Naive thymus-derived CD4-positive, alpha-beta T cell (primary cell): ENCODE measurements at regions not wholly inside any gene's neighbourhood (a gene's known extent, or its start where the extent isn't known, plus 50 kb on each side); places are given as distances from the start of the nearest gene placed in this dataset.

Experiments used
- ATAC-seq: fragments of 150-1000 bp; cut with Tn5 transposase; 2 replicates; pipeline ENCODE4 v1.10.0; 2021; ENCODE audit warnings: mild to moderate bottlenecking, moderate library complexity
- CTCF ChIA-PET: fragments of 350-600 bp; sonication (Branson Sonifier 250); formaldehyde crosslinking; loops from one replicate; lab custom pipeline; 2021; ENCODE audit warnings: antibody characterized with exemption; lab: Charles Lee
- POLR2A ChIA-PET: fragments of 350-600 bp; sonication (Branson Sonifier 250); formaldehyde crosslinking; loops from one replicate; lab custom pipeline; 2021; ENCODE audit warnings: antibody characterized with exemption, inconsistent platforms; lab: Charles Lee
- DNase-seq, 9 donors: peaks; one replicate each; pipeline versions ENCODE4 v3.0.0 to v3.0.0-alpha.2; 2020 to 2022; ENCODE audit warnings: mixed read lengths in 1 of 9
- H3K27ac ChIP-seq: one replicate; pipeline ENCODE4 v1.7.0; 2013; ENCODE audit warnings: mild to moderate bottlenecking, low read depth, low read length, moderate library complexity
- H3K27me3 ChIP-seq, 2 donors: one replicate each; pipeline ENCODE4 v1.7.0; 2013; ENCODE audit warnings: low read length in 2 of 2, mild to moderate bottlenecking in 2 of 2, moderate library complexity in 2 of 2; ENCODE audit not compliant: control insufficient read depth in 2 of 2, insufficient read depth in 2 of 2
- H3K36me3 ChIP-seq, 3 experiments: 1 replicate in 2 of 3; 2 replicates in 1 of 3; pipeline ENCODE4 v1.7.0; 2013; ENCODE audit warnings: low read length in 3 of 3, mild to moderate bottlenecking in 3 of 3, moderate library complexity in 1 of 3; ENCODE audit not compliant: insufficient read depth in 3 of 3, control insufficient read depth in 2 of 3
- H3K4me1 ChIP-seq, 2 donors: one replicate each; pipeline ENCODE4 v1.7.0; 2013; ENCODE audit warnings: low read length in 2 of 2, mild to moderate bottlenecking in 2 of 2, moderate library complexity in 1 of 2; ENCODE audit not compliant: control insufficient read depth in 2 of 2, insufficient read depth in 2 of 2
- H3K4me3 ChIP-seq: 2 replicates; pipeline ENCODE4 v1.7.0; 2013; ENCODE audit warnings: mild to moderate bottlenecking, low read length
- H3K9me3 ChIP-seq, 3 experiments: 1 replicate in 2 of 3; 2 replicates in 1 of 3; pipeline ENCODE4 v1.7.0; 2013; ENCODE audit warnings: low read length in 3 of 3; ENCODE audit not compliant: control insufficient read depth in 2 of 3
- H3K27ac Mint-ChIP-seq, 9 donors: one replicate each; pipeline ENCODE4 v1.8.0; 2020 to 2022; ENCODE audit warnings: mixed read lengths in 9 of 9, mild to moderate bottlenecking in 8 of 9, moderate library complexity in 5 of 9, inconsistent platforms in 2 of 9
- H3K27me3 Mint-ChIP-seq, 5 donors: one replicate each; pipeline ENCODE4 v1.8.0; 2021 to 2022; ENCODE audit warnings: mixed read lengths in 5 of 5, mild to moderate bottlenecking in 1 of 5
- H3K36me3 Mint-ChIP-seq, 5 donors: one replicate each; pipeline ENCODE4 v1.8.0; 2020 to 2022; ENCODE audit warnings: mixed read lengths in 5 of 5, mild to moderate bottlenecking in 3 of 5, inconsistent platforms in 1 of 5
- H3K4me1 Mint-ChIP-seq, 7 donors: one replicate each; pipeline ENCODE4 v1.8.0; 2020 to 2022; ENCODE audit warnings: mixed read lengths in 7 of 7, mild to moderate bottlenecking in 3 of 7, inconsistent platforms in 1 of 7
- H3K4me3 Mint-ChIP-seq, 10 donors: one replicate each; pipeline ENCODE4 v1.8.0; 2020 to 2022; ENCODE audit warnings: mild to moderate bottlenecking in 10 of 10, mixed read lengths in 10 of 10, moderate library complexity in 6 of 10, inconsistent platforms in 2 of 10
- H3K9me3 Mint-ChIP-seq, 11 donors: one replicate each; pipeline ENCODE4 v1.8.0; 2020 to 2022; ENCODE audit warnings: mixed read lengths in 11 of 11, mild to moderate bottlenecking in 4 of 11, inconsistent platforms in 1 of 11, moderate library complexity in 1 of 11
- intact Hi-C, 2 donors: fragments of 100-400 bp; cut with micrococcal nuclease; formaldehyde crosslinking; loops; one replicate each; pipeline ENCODE4 v1.15.1; 2023

GRCh38 chr20:60402189-60403058, 444.2 kb downstream of the CDH26 start:
- ATAC-seq (no peak), DNase-seq (no peak)
- Histone ChIP-seq H3K4me1 (no peaks in the 10 kb centered on the region), H3K9me3 (no peaks in the 10 kb centered on the region), H3K27ac (no peak overlapping the region), H3K4me3 (no peak overlapping the region), H3K27me3 (no peaks in the 10 kb centered on the region), H3K36me3 (no peaks in the 10 kb centered on the region)
- Mint-ChIP-seq H3K4me3 (no peak overlapping the region), H3K27me3 (peaks cover 0 to 24% (median 6%) of the 10 kb centered on the region in 5 donors), H3K36me3 (peaks cover 0 to 4% (median 0%) of the 10 kb centered on the region in 5 donors), H3K27ac (no peak overlapping the region), H3K4me1 (peaks cover 0 to 2% (median 0%) of the 10 kb centered on the region in 7 donors), H3K9me3 (peaks cover 0 to 23% (median 9%) of the 10 kb centered on the region in 11 donors)
- ChIA-PET POLR2A (no interaction called here), CTCF (no interaction called here)
- intact Hi-C loops: no loop called here

DNA sequence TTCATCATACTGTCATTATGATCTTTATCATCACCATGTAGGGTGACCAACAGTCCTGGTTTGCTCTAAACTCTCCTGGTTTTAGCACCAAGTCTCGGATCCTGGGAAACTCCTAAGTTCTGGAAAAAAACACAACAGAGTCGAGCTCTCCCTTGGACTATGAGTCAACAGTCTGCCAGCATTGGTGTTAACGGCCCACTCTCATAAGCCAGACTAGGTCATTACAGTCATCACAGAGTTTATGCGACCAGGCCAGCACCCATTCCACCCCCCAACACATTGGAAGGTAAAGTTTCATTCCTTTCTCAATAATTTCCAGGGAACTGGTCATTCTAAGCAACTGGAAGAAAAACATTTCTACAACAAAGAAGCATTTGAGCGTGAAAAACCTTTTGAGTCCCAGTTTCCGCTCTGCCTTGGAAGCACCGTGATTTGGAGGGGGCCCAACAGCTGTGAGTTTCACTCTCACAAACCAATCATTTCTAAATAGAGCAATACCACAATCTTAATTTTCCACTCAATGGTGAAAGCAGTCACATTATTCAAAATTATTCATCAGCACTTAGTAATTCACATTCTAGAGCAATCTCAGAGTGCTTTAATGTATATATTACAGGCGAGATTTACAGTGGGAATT, 445.0 kb downstream of the CDH26 start:
- no peak for ATAC-seq
- Mint-ChIP-seq H3K9me3 (peaks cover 0 to 20% (median 9%) of the 10 kb centered on the region in 11 donors), H3K4me1 (peaks cover 0 to 4% (median 0%) of the 10 kb centered on the region in 7 donors), H3K36me3 (peaks cover 0 to 7% (median 0%) of the 10 kb centered on the region in 5 donors), H3K27me3 (peaks cover 0 to 23% (median 6%) of the 10 kb centered on the region in 5 donors), H3K27ac (no peak overlapping the region), H3K4me3 (no peak overlapping the region)
- H3K9me3 ChIP-seq: no peaks in the 10 kb centered on the region
- H3K27me3 ChIP-seq: no peaks in the 10 kb centered on the region
- H3K4me1 ChIP-seq: no peaks in the 10 kb centered on the region
- CTCF ChIA-PET: no interaction called here
- no peak overlapping the region for H3K27ac ChIP-seq
- H3K4me3 ChIP-seq: no peak overlapping the region
- POLR2A ChIA-PET: no interaction called here
- DNase-seq: no peak
- intact Hi-C loops: no loop called here
- H3K36me3 ChIP-seq: no peaks in the 10 kb centered on the region

DNA sequence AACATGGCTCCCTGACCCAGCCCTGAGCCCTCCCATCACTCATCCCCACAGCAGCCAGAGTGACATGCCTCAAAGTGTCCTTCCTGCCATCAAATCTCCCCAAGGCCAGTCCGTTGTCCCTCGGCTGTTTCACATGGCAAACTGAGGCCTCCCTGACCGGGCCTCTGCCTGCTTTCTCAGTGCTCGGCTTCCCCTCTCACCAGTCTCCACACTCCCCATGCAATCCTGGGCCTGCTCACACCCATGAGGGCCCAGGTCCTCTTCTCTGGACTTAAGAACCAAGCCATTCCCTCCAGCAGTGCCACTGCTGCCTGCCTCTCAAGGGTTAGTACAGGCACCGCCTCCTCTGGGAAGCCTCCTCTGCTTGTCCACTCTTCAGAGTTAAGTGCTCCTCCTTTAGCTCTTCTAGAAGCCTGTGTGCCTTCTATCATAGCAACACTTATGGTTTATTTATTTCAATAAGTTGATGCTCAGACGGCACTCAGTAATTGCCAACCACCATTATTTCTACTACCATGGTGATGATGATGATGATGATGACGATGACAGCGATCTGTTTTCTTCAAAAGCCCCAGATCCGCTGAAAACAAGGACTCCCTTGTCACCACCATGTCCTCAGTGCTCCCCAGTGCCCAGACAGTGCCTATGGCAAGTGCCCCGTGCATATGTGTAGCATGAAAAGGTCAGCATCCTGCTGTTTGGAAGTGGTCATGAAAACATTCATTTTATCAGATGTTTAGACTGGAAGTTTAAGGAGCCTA, 449.0 kb downstream of the CDH26 start:
- Histone ChIP-seq H3K27me3 (no peaks in the 10 kb centered on the region), H3K27ac (no peak overlapping the region), H3K4me3 (no peak overlapping the region), H3K9me3 (no peaks in the 10 kb centered on the region), H3K36me3 (no peaks in the 10 kb centered on the region), H3K4me1 (no peaks in the 10 kb centered on the region)
- CTCF ChIA-PET: no interaction called here
- intact Hi-C loops: no loop called here
- peaks cover 0 to 17% (median 4%) of the 10 kb centered on the region in 11 donors for H3K9me3 Mint-ChIP-seq
- no peak overlapping the region for H3K27ac Mint-ChIP-seq
- peaks cover 0 to 7% (median 0%) of the 10 kb centered on the region in 5 donors for H3K36me3 Mint-ChIP-seq
- ATAC-seq: no peak
- DNase-seq: no peak
- H3K4me1 Mint-ChIP-seq: peaks cover 0 to 4% (median 0%) of the 10 kb centered on the region in 7 donors
- H3K27me3 Mint-ChIP-seq: peaks cover 0 to 23% (median 6%) of the 10 kb centered on the region in 5 donors
- POLR2A ChIA-PET: interaction anchor here (0.6 kb wide), 1 partner anchor 42 kb away, joined by 8 read pairs; no protein-coding TSS in a partner anchor
- H3K4me3 Mint-ChIP-seq: no peak overlapping the region

DNA sequence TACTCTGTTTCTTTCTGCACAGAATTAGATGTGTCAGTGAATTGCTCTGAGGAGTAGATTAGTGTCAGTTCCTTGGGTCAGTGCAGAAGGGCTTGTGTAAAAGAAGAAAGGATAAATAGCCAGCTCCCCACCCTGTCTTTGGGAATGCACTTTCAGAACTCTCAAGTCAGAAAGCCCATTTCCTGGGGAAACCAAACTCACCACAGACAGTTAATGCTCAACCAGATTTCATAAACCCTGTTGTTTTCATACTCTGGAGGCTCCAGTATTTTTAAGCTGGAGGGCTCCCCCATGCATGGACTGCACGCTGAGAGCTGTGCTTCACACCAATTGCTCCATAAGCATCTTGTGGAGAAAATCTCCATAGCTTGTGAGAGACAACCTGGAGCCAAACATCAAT, 449.7 kb downstream of the CDH26 start:
- Histone ChIP-seq H3K9me3 (no peaks in the 10 kb centered on the region), H3K4me1 (no peaks in the 10 kb centered on the region), H3K36me3 (no peaks in the 10 kb centered on the region), H3K27ac (no peak overlapping the region), H3K4me3 (no peak overlapping the region), H3K27me3 (no peaks in the 10 kb centered on the region)
- ATAC-seq (no peak), DNase-seq (no peak)
- intact Hi-C loops: no loop called here
- Mint-ChIP-seq H3K4me1 (peaks cover 0 to 4% (median 0%) of the 10 kb centered on the region in 7 donors), H3K27me3 (peaks cover 0 to 23% (median 6%) of the 10 kb centered on the region in 5 donors), H3K4me3 (no peak overlapping the region), H3K9me3 (peaks cover 0 to 17% (median 4%) of the 10 kb centered on the region in 11 donors), H3K27ac (no peak overlapping the region), H3K36me3 (peaks cover 0 to 7% (median 0%) of the 10 kb centered on the region in 5 donors)
- ChIA-PET POLR2A (no interaction called here), CTCF (no interaction called here)

- Histone ChIP-seq H3K27me3 (no peaks in the 10 kb centered on the region), H3K9me3 (no peaks in the 10 kb centered on the region), H3K4me1 (no peaks in the 10 kb centered on the region), H3K36me3 (no peaks in the 10 kb centered on the region), H3K27ac (no peak overlapping the region), H3K4me3 (no peak overlapping the region)
- Mint-ChIP-seq H3K4me3 (no peak overlapping the region), H3K36me3 (peaks cover 0 to 7% (median 0%) of the 10 kb centered on the region in 5 donors), H3K4me1 (peaks cover 0 to 4% (median 0%) of the 10 kb centered on the region in 7 donors), H3K27me3 (peaks cover 0 to 23% (median 6%) of the 10 kb centered on the region in 5 donors), H3K27ac (no peak overlapping the region), H3K9me3 (peaks cover 0 to 17% (median 4%) of the 10 kb centered on the region in 11 donors)
- ChIA-PET POLR2A (no interaction called here), CTCF (no interaction called here)
- DNase-seq: no peak
- intact Hi-C loops: no loop called here
- ATAC-seq: no peak
These were observed 450.2 kb downstream of the CDH26 start for GRCh38 chr20:60408435-60408834.

- Histone ChIP-seq H3K4me1 (no peaks in the 10 kb centered on the region), H3K9me3 (no peaks in the 10 kb centered on the region), H3K27ac (no peak overlapping the region), H3K4me3 (no peak overlapping the region), H3K36me3 (no peaks in the 10 kb centered on the region), H3K27me3 (no peaks in the 10 kb centered on the region)
- peaks cover 2 to 17% (median 4%) of the 10 kb centered on the region in 11 donors for H3K9me3 Mint-ChIP-seq
- H3K4me1 Mint-ChIP-seq: peaks cover 0 to 4% (median 0%) of the 10 kb centered on the region in 7 donors
- intact Hi-C loops: no loop called here
- no peak overlapping the region for H3K27ac Mint-ChIP-seq
- no peak overlapping the region for H3K4me3 Mint-ChIP-seq
- ATAC-seq: no peak
- ChIA-PET POLR2A (no interaction called here), CTCF (no interaction called here)
- H3K27me3 Mint-ChIP-seq: peaks cover 0 to 20% (median 0%) of the 10 kb centered on the region in 5 donors
- no peak for DNase-seq
- peaks cover 0 to 7% (median 0%) of the 10 kb centered on the region in 5 donors for H3K36me3 Mint-ChIP-seq
These were observed 452.5 kb downstream of the CDH26 start for GRCh38 chr20:60410618-60411264.
